Mucosa of descending colon (tissue), 3 donors: ENCODE measurements at regions not wholly inside any gene's neighbourhood (a gene's known extent, or its start where the extent isn't known, plus 50 kb on each side); places are given as distances from the start of the nearest gene placed in this dataset.

Experiments used
- ATAC-seq: fragments of 200-7000 bp; cut with Tn5 transposase; one replicate; pipeline ENCODE4 v1.9.1; 2020; ENCODE audit warnings: mild to moderate bottlenecking, moderate library complexity
- DNase-seq, 3 donors: peaks; one replicate each; pipeline ENCODE4 v3.0.0-alpha.2; 2020
- H3K36me3 ChIP-seq: fragments of 200-600 bp; one replicate; pipeline ENCODE4 v1.8.0; 2021; ENCODE audit warnings: low read depth, mild to moderate bottlenecking
- H3K4me1 ChIP-seq: fragments of 200-600 bp; one replicate; pipeline ENCODE4 v1.8.0; 2021; ENCODE audit warnings: low read depth, mild to moderate bottlenecking
- H3K4me3 ChIP-seq: fragments of 200-600 bp; one replicate; pipeline ENCODE4 v1.8.0; 2021; ENCODE audit warnings: mild to moderate bottlenecking
- H3K9me3 ChIP-seq: fragments of 200-600 bp; one replicate; pipeline ENCODE4 v1.8.0; 2021; ENCODE audit warnings: mild to moderate bottlenecking
- CTCF ChIP-seq: fragments of 200-600 bp; IDR thresholded peaks from one replicate; pipeline ENCODE4 v1.8.0; 2022; ENCODE audit warnings: antibody characterized with exemption, mild to moderate bottlenecking
- intact Hi-C, 2 donors: fragments of 100-400 bp; cut with DNase I in 1 of 2; cut with micrococcal nuclease in 1 of 2; formaldehyde crosslinking; loops; one replicate each; pipeline versions ENCODE4 v1.11.0 to v1.11.1; 2022; cut with DNase I, micrococcal nuclease
- donor health status: DM: no; HTN: no; CAD: no; lungs with moderate emphysema.
- donor health status: DM: no; HTN: no; CAD: no.
- donor health status: DM: no; HTN: yes; CAD: no.

GRCh38 chr4:13047591-13047990, 436.5 kb downstream of the RAB28 start:
- intact Hi-C loops = no loop called here
- Histone ChIP-seq H3K36me3 (no peaks in the 10 kb centered on the region), H3K4me3 (no peak overlapping the region), H3K9me3 (no peaks in the 10 kb centered on the region), H3K4me1 (no peaks in the 10 kb centered on the region)
- TF ChIP-seq CTCF = no peak
- DNase-seq = no peak
- ATAC-seq = no peak

GRCh38 chr4:13036841-13037240, 447.3 kb downstream of the RAB28 start:
- DNase-seq = no peak
- no peak for ATAC-seq
- no peak for TF ChIP-seq CTCF
- Histone ChIP-seq H3K4me3 (no peak overlapping the region), H3K36me3 (no peaks in the 10 kb centered on the region), H3K4me1 (no peaks in the 10 kb centered on the region), H3K9me3 (no peaks in the 10 kb centered on the region)
- intact Hi-C loops = no loop called here

- TF ChIP-seq CTCF = no peak
- no peak overlapping the region for H3K4me3 ChIP-seq
- no peak for ATAC-seq
- DNase-seq = no peak
- H3K4me1 ChIP-seq = no peaks in the 10 kb centered on the region
- intact Hi-C loops = no loop called here
- no peaks in the 10 kb centered on the region for H3K9me3 ChIP-seq
- H3K36me3 ChIP-seq = no peaks in the 10 kb centered on the region
Measured at GRCh38 chr4:13032936-13033335, 451.2 kb downstream of the RAB28 start.

- Histone ChIP-seq H3K4me1 (no peaks in the 10 kb centered on the region), H3K4me3 (no peak overlapping the region), H3K36me3 (no peaks in the 10 kb centered on the region), H3K9me3 (no peaks in the 10 kb centered on the region)
- ATAC-seq (no peak), DNase-seq (no peak)
- intact Hi-C loops = no loop called here
- no peak for TF ChIP-seq CTCF
Measured at GRCh38 chr4:13024147-13025105, 459.7 kb downstream of the RAB28 start.

- Histone ChIP-seq H3K4me3 (no peak overlapping the region), H3K4me1 (no peaks in the 10 kb centered on the region), H3K9me3 (no peaks in the 10 kb centered on the region), H3K36me3 (no peaks in the 10 kb centered on the region)
- no peak for TF ChIP-seq CTCF
- no peak for ATAC-seq
- intact Hi-C loops = no loop called here
- no peak for DNase-seq
Measured at GRCh38 chr4:13007802-13008470, 476.2 kb downstream of the RAB28 start.
